B cell (primary cell): ENCODE measurements at regions not wholly inside any gene's neighbourhood (a gene's known extent, or its start where the extent isn't known, plus 50 kb on each side); places are given as distances from the start of the nearest gene placed in this dataset.

ENCODE experiments used
- EZH2 ChIP-seq: IDR thresholded peaks from 2 replicates; pipeline ENCODE4 v1.6.1; 2012; ENCODE audit warnings: borderline replicate concordance, low read depth, mild to moderate bottlenecking, moderate library complexity, low read length; ENCODE audit not compliant: insufficient read depth, poor library complexity, severe bottlenecking
- TF ChIP-seq, protein P1 (sequence below): fragments of 200-600 bp; IDR thresholded peaks from one replicate; pipeline ENCODE4 v1.8.0; 2022; ENCODE audit warnings: antibody characterized with exemption, mild to moderate bottlenecking

DNA sequence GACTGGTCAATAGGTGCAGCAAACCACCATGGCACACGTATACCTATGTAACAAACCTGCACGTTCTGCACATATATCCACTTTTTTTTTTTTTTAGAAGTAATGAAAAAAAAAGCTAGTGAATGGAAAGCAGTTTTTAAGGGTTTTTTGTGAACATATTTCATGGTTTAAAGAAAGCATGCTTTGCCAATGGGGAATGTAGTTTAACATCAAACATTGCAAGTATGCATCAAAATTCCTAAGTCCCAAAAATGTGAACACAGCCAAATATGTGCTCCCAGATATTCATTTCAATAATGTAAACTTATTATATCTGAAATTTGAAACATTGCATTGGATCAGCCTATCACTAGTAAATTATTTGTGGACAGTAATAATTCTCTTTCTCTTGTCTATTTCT, 710.4 kb upstream of the FLRT2 start:
- TF ChIP-seq, protein P1, sequence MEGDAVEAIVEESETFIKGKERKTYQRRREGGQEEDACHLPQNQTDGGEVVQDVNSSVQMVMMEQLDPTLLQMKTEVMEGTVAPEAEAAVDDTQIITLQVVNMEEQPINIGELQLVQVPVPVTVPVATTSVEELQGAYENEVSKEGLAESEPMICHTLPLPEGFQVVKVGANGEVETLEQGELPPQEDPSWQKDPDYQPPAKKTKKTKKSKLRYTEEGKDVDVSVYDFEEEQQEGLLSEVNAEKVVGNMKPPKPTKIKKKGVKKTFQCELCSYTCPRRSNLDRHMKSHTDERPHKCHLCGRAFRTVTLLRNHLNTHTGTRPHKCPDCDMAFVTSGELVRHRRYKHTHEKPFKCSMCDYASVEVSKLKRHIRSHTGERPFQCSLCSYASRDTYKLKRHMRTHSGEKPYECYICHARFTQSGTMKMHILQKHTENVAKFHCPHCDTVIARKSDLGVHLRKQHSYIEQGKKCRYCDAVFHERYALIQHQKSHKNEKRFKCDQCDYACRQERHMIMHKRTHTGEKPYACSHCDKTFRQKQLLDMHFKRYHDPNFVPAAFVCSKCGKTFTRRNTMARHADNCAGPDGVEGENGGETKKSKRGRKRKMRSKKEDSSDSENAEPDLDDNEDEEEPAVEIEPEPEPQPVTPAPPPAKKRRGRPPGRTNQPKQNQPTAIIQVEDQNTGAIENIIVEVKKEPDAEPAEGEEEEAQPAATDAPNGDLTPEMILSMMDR, result no peak
- TF ChIP-seq EZH2, result no peak
